Fibroblast of the aortic adventitia (primary cell): ENCODE measurements at regions not wholly inside any gene's neighbourhood (a gene's known extent, or its start where the extent isn't known, plus 50 kb on each side); places are given as distances from the start of the nearest gene placed in this dataset.
"Not testable (repeated sequence)": the region's sequence is repeated elsewhere in the genome, so short reads cannot be mapped to it uniquely, and the experiment has no call there.

Source experiments
- DNase-seq: peaks from one replicate; pipeline ENCODE4 v3.0.0-alpha.2; 2010; ENCODE audit warnings: low read depth
- H3K4me3 ChIP-seq: 2 replicates; pipeline ENCODE4 v1.5.1; 2011; ENCODE audit warnings: low read depth, mild to moderate bottlenecking, control low read depth, low read length, moderate library complexity
- TF ChIP-seq, protein P1 (sequence below): IDR thresholded peaks from 2 replicates; pipeline ENCODE4 v1.5.1; 2011; ENCODE audit warnings: mild to moderate bottlenecking, low read length, control low read depth, inconsistent platforms; ENCODE audit not compliant: insufficient read depth

DNA sequence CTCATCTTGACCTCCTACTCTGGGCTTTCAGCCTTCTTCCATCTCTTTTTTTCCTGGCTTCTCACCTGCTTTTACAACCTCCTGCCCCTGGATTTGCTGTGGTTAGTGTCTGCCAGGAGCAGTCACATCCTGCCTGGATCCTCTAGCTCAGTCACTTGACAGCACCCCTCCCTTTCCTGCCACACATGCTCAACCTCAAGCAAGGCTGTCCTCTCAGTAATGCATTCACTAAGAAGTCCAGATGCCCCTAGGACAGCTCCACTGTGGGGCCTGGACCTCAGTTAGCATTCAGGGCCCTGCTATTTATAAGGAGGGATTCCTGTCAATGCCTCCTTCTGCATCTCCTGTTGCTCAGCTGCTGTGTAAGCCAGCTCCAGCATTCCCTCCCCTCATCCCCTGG lies 275.5 kb downstream of the SMAD2 start:
- DNase-seq: no peak
- H3K4me3 ChIP-seq: no peak overlapping the region
- TF ChIP-seq, protein P1, sequence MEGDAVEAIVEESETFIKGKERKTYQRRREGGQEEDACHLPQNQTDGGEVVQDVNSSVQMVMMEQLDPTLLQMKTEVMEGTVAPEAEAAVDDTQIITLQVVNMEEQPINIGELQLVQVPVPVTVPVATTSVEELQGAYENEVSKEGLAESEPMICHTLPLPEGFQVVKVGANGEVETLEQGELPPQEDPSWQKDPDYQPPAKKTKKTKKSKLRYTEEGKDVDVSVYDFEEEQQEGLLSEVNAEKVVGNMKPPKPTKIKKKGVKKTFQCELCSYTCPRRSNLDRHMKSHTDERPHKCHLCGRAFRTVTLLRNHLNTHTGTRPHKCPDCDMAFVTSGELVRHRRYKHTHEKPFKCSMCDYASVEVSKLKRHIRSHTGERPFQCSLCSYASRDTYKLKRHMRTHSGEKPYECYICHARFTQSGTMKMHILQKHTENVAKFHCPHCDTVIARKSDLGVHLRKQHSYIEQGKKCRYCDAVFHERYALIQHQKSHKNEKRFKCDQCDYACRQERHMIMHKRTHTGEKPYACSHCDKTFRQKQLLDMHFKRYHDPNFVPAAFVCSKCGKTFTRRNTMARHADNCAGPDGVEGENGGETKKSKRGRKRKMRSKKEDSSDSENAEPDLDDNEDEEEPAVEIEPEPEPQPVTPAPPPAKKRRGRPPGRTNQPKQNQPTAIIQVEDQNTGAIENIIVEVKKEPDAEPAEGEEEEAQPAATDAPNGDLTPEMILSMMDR: no peak

DNA sequence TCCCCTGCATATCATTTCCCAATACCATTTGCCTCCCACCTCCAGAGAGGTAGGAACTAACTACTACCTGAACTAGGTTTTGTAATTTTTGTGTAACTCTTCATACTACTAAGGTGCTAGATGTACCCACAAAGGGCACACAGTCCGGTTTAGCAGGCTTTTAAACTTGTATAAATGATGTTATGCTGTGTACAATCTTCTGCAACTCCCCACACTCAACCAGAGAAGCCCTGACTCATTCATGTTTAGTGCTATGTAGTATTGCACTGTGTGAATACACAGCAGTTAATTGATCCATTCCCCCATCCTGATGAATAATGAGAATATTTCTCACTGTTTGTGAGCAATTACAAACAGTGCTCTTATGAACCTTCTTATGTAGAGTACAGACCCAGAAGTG lies 285.6 kb downstream of the SMAD2 start:
- no peak for DNase-seq
- H3K4me3 ChIP-seq: no peak overlapping the region
- TF ChIP-seq, protein P1: no peak

DNA sequence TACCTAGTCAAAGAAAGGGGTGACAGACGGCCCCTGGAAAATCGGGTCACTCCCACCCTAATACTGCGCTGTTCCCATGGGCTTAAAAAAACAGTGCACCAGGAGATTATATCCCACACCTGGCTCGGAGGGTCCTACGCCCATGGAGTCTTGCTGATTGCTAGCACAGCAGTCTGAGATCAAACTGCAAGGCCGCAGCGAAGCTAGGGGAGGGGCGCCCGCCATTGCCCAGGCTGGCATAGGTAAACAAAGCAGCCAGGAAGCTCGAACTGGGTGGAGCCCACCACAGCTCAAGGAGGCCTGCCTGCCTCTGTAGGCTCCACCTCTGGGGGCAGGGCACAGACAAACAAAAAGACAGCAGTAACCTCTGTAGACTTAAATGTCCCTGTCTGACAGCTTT lies 292.9 kb downstream of the SMAD2 start:
- not testable (repeated sequence) for H3K4me3 ChIP-seq, DNase-seq

DNA sequence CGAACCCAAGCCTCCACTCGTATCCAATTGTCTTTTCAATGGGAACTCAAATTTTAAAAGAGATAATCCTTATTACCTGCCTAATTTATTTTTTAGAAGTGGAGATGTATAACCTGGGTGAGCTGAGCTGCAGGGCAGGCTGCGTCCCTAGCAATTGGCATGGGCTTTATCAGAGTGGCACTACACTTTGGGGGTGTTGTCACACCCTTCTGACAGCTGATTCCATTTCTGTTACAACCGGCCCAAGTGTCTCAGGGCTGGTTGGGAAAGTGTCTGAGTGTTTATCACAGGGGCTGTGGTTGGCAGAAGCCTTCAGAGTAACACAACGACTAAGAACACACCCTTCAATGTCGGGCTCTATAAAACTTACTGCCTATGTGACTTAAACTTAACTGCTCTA lies 295.0 kb downstream of the SMAD2 start:
- DNase-seq: no peak
- TF ChIP-seq, protein P1: no peak
- H3K4me3 ChIP-seq: no peak overlapping the region

DNA sequence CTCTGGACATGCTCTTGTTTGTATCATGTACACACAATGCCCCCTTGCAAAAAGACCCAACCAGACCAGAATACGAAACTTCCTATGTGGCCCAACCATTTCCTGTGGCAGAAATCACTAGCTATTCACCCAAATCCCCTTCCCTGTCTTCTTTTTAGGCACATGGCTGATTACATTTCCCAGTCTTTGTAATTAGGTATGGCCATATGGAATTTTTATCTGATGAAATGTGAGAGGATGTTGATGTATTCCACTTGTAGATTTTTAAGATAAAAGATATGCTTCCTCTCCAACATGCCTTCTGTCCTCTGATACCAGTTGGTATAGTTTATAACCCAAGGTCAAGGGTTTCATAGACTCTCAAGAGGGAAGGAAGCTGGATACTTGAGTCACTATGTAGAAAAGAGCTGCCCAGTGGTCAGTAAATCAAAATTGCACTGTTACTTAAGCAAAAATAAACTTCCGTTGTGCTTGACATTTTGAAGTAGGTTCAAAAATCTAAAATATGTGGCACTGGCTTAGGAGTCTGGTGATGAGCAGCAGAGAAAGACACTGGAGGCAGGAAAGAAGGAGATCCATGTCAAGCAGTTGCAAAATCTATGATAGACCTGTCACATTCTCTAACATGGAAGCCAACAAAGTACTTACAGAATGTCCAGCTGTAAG lies 297.4 kb downstream of the SMAD2 start:
- TF ChIP-seq, protein P1: no peak
- no peak overlapping the region for H3K4me3 ChIP-seq
- DNase-seq: no peak

DNA sequence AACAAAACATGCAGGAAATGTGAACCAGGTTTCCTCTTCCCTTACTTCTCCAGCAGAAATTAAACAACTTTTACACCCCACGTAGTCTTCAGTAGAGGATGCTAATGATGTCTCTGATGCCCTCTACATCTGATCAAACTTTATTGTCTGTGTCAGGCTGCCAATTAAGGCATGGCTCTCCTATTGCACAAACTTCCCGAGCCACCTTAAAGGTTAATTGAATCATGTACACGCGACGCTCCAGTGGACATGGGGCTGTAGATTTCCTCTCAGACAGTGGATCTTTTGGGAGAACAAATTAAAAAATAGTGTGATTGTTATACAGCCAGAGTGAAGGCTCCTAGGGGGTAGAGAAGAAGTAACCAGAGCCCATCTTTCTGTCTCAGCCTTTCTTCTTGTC lies 301.6 kb downstream of the SMAD2 start:
- TF ChIP-seq, protein P1: no peak
- DNase-seq: no peak
- H3K4me3 ChIP-seq: no peak overlapping the region

DNA sequence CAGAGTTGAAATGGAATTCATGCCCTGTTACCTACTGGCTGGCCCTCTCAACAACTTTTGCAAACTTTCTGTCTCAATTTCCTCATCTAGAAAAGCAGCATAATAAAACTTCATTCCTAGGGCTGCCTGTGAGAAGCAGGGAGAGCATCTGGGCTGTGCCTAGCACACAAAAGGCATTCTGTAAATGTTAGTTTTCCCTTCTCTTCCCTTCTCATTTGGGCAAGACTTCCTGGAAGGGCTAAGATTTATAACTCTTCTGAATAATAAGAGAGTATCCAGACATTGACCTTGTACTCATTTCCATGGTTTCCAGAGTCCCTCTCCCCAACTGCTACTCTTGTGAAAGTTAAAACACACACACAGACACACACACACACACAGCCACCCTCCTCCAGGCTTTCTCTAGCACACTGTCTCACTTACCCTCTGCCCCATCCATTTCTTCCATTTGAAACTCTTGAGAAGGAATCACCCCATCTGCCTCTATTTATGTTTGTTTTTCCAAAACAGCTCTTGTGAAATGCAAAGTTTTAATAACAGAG lies 302.1 kb downstream of the SMAD2 start:
- TF ChIP-seq, protein P1: no peak
- no peak overlapping the region for H3K4me3 ChIP-seq
- DNase-seq: no peak
